ENCODE measurements at regions not wholly inside any gene's neighbourhood (a gene's known extent, or its start where the extent isn't known, plus 50 kb on each side); places are given as distances from the start of the nearest gene placed in this dataset.

- Histone ChIP-seq H3K36me3 (ENCODE audit: control insufficient read depth, insufficient read depth, low read length) (no peaks in the 10 kb centered on the region), H3K27me3 (ENCODE audit: control insufficient read depth, insufficient read depth, low read length) (peaks cover 5% of the 10 kb centered on the region), H3K4me3 (ENCODE audit: low read depth, low read length) (no peak overlapping the region)
- no peak for DNase-seq (ENCODE audit: low read depth)
- no peak for TF ChIP-seq CTCF (IDR thresholded peaks at IDR 0.05; ENCODE audit: insufficient read depth, low read length, poor library complexity, severe bottlenecking)
These were observed 214.1 kb downstream of the TFEC start for GRCh38 chr7:115816318-115816974.

DNA sequence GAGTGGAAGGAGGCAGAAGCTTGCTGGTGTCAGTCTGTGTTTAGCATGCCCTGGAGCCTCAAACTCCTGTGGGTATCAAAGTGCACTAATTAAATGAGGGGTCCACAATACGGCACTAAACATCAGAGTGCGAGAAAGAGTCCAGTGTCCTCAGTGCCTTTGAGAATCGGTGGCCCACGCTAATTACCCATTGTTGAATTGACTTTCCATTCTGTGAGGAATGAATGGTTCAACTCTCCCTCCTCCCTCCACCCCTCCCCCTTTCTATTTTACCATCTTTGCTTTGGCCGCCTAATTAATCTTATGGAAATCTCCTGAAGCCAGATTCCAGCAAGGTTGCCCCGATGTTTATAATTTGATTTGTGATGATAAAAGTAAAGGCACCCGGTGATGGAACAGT lies 217.8 kb downstream of the TFEC start:
- TF ChIP-seq CTCF (IDR thresholded peaks at IDR 0.05; ENCODE audit: insufficient read depth, low read length, poor library complexity, severe bottlenecking) = no peak
- peaks cover 5% of the 10 kb centered on the region for H3K27me3 ChIP-seq (ENCODE audit: control insufficient read depth, insufficient read depth, low read length)
- no peaks in the 10 kb centered on the region for H3K36me3 ChIP-seq (ENCODE audit: control insufficient read depth, insufficient read depth, low read length)
- H3K4me3 ChIP-seq (ENCODE audit: low read depth, low read length) = no peak overlapping the region
- no peak for DNase-seq (ENCODE audit: low read depth)

- Histone ChIP-seq H3K4me3 (ENCODE audit: low read depth, low read length) (no peak overlapping the region), H3K36me3 (ENCODE audit: control insufficient read depth, insufficient read depth, low read length) (no peaks in the 10 kb centered on the region), H3K27me3 (ENCODE audit: control insufficient read depth, insufficient read depth, low read length) (no peaks in the 10 kb centered on the region)
- no peak for DNase-seq (ENCODE audit: low read depth)
- no peak for TF ChIP-seq CTCF (IDR thresholded peaks at IDR 0.05; ENCODE audit: insufficient read depth, low read length, poor library complexity, severe bottlenecking)
These were observed 225.1 kb downstream of the TFEC start for GRCh38 chr7:115805458-115805857.

- Histone ChIP-seq H3K27me3 (ENCODE audit: control insufficient read depth, insufficient read depth, low read length) (no peaks in the 10 kb centered on the region), H3K4me3 (ENCODE audit: low read depth, low read length) (no peak overlapping the region), H3K36me3 (ENCODE audit: control insufficient read depth, insufficient read depth, low read length) (no peaks in the 10 kb centered on the region)
- TF ChIP-seq CTCF (IDR thresholded peaks at IDR 0.05; ENCODE audit: insufficient read depth, low read length, poor library complexity, severe bottlenecking) = no peak
- DNase-seq (ENCODE audit: low read depth) = no peak
These were observed 228.1 kb downstream of the TFEC start for GRCh38 chr7:115802415-115802814.

GRCh38 chr7:115799430-115799829 lies 231.1 kb downstream of the TFEC start:
- Histone ChIP-seq H3K36me3 (ENCODE audit: control insufficient read depth, insufficient read depth, low read length) (no peaks in the 10 kb centered on the region), H3K27me3 (ENCODE audit: control insufficient read depth, insufficient read depth, low read length) (no peaks in the 10 kb centered on the region), H3K4me3 (ENCODE audit: low read depth, low read length) (no peak overlapping the region)
- TF ChIP-seq CTCF (IDR thresholded peaks at IDR 0.05; ENCODE audit: insufficient read depth, low read length, poor library complexity, severe bottlenecking) = no peak
- DNase-seq (ENCODE audit: low read depth) = no peak
